ENCODE measurements at regions not wholly inside any gene's neighbourhood (a gene's known extent, or its start where the extent isn't known, plus 50 kb on each side); places are given as distances from the start of the nearest gene placed in this dataset.

- DNase-seq (ENCODE audit: low read depth): no peak
- no peak overlapping the region for H3K4me3 ChIP-seq (ENCODE audit: control insufficient read depth, low read depth, low read length)
- TF ChIP-seq CTCF (IDR thresholded peaks at IDR 0.05; ENCODE audit: control insufficient read depth, insufficient read depth, low read depth, low read length, missing control alignments): no peak
Observed at GRCh38 chr15:70259640-70260508, 162.2 kb upstream of the TLE3 start.

- no peak overlapping the region for H3K4me3 ChIP-seq (ENCODE audit: control insufficient read depth, low read depth, low read length)
- no peak for TF ChIP-seq CTCF (IDR thresholded peaks at IDR 0.05; ENCODE audit: control insufficient read depth, insufficient read depth, low read depth, low read length, missing control alignments)
- no peak for DNase-seq (ENCODE audit: low read depth)
Observed at GRCh38 chr15:70259028-70259424, 161.3 kb upstream of the TLE3 start.

GRCh38 chr15:70258369-70259027 is 160.8 kb upstream of the TLE3 start:
- DNase-seq (ENCODE audit: low read depth): no peak
- no peak overlapping the region for H3K4me3 ChIP-seq (ENCODE audit: control insufficient read depth, low read depth, low read length)
- TF ChIP-seq CTCF (IDR thresholded peaks at IDR 0.05; ENCODE audit: control insufficient read depth, insufficient read depth, low read depth, low read length, missing control alignments): no peak

- H3K4me3 ChIP-seq (ENCODE audit: control insufficient read depth, low read depth, low read length): no peak overlapping the region
- TF ChIP-seq CTCF (IDR thresholded peaks at IDR 0.05; ENCODE audit: control insufficient read depth, insufficient read depth, low read depth, low read length, missing control alignments): no peak
- DNase-seq (ENCODE audit: low read depth): no peak
Observed at GRCh38 chr15:70257573-70258248, 160.0 kb upstream of the TLE3 start.

GRCh38 chr15:70257047-70257446 is 159.3 kb upstream of the TLE3 start:
- no peak overlapping the region for H3K4me3 ChIP-seq (ENCODE audit: control insufficient read depth, low read depth, low read length)
- no peak for DNase-seq (ENCODE audit: low read depth)
- no peak for TF ChIP-seq CTCF (IDR thresholded peaks at IDR 0.05; ENCODE audit: control insufficient read depth, insufficient read depth, low read depth, low read length, missing control alignments)

GRCh38 chr15:70254311-70254869 is 156.7 kb upstream of the TLE3 start:
- DNase-seq (ENCODE audit: low read depth): no peak
- TF ChIP-seq CTCF (IDR thresholded peaks at IDR 0.05; ENCODE audit: control insufficient read depth, insufficient read depth, low read depth, low read length, missing control alignments): no peak

More at GRCh38 chr15:70254311-70254869, 156.7 kb upstream of the TLE3 start:
- no peak overlapping the region for H3K4me3 ChIP-seq (ENCODE audit: control insufficient read depth, low read depth, low read length)

Measured in AG09309 (cell line).